ENCODE measurements at regions not wholly inside any gene's neighbourhood (a gene's known extent, or its start where the extent isn't known, plus 50 kb on each side); places are given as distances from the start of the nearest gene placed in this dataset.

DNA sequence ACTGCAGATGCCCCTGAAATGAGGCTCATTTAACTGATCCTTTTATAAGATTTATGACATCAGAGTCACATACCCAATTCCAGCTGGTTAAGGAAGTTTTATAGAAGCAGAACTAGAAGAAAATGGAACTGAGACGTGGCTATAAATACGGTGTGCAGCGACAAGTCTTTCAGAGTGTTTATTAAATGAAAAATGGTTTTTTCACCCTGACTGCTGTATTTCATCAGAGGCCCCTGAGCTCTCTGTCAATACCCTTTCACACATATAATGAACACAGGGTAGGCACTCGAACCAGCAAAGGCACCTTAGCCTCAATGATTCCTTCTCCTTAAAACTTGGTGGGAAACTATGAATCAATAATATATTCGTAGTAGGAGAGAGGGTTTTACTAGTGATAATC, 380.8 kb upstream of the ANXA10 start:
- DNase-seq = no peak

DNA sequence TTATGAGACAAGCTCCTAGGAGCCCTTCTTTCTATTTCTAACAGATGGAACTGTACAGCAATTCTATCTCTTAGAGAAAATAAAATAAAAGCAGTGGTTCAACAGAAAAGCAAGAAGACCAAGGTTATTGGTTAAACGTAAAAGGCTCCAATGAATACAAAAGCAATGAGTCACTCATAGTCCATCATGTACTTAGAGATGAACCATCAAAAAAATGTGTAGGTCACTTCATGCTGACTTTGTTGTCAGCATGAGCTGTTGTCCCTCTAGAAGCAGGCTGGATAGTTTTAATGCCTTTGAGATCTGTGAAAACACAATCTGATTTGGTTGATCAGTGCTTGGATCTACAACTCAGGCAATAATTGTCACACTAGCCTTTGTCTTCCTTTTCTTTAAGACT, 378.6 kb upstream of the ANXA10 start:
- no peak for DNase-seq

DNA sequence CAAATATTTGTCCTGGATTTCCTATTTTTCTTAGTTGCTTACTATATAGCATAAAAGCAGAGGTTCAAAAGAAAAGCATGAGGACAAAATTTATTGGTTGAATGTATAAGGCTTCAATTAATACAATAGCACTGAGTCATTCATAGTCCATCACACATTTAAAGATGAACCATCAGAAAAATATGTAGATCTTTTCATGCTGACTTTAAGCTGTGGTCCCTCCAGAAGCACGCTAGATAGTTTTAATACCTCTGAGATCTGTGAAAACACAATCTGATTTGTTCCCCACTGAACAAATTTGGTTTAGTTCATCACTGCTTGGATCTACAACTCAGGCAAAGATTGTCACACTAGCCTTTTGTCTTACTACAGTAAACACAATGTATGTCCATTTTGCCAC, 377.2 kb upstream of the ANXA10 start:
- DNase-seq = no peak

DNA sequence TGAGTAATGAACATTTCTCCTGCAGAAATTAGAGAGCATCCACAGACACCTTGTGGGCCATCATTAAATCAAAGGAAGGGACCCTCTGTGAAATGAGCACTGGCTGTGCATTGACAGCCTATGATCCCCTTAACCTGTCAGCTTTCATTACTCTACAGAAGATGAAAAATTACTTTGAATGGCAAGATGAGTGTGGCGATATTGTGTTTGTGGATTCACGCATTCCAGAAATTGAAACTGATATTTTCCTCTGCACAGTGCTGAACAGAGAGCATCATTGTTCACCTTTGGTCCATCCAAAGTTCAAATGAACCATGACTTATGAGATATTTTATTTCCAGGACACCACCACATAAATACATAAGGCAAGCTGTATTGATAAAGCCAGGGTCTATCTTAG, 374.8 kb upstream of the ANXA10 start:
- no peak for DNase-seq

DNA sequence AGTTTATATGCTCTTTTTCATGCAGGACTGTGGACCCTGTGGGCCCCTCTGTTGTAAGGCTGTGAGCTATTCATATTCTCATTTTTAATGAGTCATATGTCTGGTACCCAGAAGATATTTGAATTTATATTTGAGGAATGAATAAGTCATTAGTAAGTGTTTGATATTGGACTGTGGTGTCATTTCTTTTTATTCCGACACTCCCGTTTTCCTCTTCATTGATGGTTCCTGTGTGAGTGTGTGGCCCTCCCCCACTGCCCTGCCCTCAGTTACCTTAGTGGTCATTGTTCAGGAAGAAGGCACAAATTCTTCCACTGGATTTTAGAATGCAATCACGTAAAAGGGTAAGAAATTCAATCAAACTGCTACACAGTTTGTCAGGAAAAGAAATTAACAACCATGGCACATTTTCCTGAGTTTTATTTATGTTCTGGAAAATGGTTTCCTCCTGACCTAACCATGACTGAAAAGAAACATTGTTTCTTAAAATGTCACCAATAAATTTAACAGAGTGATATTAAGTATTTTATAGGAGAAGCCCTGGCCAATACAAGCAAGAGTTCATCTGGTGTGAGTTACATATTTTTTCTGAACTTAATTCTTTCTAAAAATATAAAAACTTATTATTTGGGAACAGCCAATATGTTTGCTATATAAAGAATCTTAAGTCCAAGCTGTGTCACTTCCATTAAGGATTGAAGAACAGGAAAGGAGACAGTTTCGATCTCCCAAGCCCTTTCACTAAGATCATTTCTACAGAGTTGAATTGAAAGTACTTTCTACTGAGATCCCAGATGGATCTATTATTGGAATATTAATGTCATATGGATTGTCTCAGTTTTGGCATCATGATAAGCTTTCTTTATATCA, 370.5 kb upstream of the ANXA10 start:
- DNase-seq = no peak

DNA sequence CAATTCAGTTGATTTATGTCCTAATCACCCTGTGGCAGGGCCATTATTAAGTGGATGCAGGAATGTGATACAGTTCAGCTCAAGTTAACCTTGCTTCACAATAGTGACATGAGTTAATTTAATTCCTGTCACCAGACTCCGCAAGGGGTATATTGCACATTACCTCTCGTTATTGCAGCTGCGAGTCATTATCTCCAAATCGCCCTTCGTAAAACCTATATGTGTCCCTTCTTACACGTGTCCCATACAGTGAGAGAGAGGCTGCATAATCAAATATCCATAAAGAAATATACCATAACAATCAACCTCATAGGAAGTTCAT, 369.9 kb upstream of the ANXA10 start:
- DNase-seq = no peak

DNA sequence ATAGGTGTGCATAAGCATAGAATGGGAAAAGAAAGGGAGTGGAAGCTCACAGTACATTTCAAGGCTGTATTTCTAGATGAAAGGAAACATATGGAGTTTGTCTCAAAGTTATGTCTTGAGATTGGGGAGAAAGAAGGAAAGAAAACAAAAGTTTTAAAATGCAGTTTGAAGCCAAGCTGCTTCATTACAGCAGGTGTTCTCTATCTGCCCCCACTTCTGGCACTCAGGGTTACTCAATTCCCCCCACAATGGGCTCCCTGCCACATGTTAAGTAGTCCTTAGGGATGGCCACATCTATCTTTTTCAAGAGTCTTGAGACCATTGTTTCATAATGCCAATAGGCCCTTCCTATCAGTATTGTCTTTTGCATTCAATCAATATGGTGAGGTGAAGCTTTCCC, 367.4 kb upstream of the ANXA10 start:
- DNase-seq = no peak

DNA sequence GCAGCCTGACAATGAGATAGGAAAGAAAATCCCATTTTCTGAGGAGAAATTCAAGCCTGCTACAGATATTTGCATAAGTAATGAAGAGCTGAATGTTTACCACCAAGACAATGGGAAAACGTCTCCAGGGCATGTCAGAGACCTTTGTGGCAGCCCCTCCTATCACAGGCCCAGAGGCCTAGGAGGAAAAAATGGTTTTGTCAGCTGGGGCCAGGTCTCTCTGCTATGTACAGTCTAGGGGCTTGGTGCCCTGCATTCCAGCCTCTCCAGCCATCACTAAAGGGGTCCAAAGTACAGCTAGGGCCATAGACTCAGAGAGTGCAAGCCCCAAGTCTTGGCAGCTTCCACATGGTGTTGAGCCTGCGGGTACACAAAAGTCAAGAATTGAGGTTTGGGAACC, 361.6 kb upstream of the ANXA10 start:
- DNase-seq = no peak

DNA sequence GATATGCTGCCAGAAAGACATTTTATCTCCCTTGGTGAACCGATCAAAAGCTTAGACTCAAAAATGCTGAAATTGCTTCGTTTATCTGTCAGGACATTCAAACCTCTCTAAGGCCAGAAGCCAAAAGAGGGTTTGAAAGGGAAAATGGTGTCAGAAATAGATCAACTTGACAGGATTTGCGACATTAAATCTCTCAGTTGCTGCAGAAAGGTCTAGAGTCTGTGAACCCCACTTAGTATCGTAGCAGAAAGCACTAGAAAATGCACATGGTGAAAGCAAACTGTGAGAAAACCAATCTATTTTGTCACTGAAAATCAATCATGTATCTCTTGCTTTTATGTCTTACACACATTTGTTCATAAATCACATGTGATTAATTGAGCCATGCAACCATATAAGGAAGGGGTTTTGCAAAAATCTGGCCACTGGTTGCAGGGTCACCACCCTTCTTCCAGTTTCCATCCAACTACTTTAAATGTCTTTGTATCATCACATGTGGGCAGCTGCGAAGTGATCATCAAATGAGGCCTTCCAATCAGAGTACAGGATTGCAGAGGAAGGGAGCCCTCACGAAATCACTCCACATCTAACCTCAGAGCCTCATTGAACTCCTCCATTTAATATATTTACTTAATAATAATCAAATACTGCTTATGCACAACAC, 347.2 kb upstream of the ANXA10 start:
- DNase-seq = no peak

DNA sequence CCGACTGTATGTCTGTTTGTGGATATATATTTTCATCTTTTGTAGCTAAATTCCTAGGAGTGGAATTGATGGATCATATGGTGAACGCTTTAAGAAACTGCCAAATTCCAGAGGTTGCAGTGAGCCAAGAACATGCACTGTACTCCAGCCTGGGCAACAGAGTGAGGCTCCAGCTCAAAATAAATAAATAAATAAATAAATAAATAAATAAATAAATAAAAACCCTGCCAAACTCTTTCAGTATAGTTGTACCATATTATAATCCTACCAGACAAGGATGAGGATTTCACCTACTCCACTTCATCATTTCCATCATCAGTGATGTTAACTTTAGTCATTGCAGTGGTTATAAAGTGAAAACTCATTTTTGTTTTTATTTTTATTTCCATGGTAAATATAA, 325.1 kb upstream of the ANXA10 start:
- DNase-seq = no peak

DNA sequence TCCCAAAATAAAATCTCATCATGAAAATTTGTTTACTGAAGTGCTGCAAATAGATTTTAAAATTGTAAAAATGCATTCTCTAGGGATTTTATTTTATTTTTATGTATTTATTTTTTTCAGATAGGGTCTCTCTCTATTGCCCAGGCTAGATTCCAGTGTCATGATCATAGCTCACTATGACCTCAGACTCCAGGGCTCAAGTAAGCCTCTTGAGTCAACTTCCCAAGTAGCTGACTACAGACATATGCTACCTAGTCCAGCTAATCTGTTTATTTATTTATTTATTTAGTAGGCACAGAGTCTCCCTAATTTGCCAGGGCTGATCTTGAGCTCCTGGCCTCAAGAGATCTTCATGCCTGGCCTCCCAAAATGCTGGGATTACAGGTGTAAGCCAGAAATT, 317.7 kb upstream of the ANXA10 start:
- no peak for DNase-seq

DNA sequence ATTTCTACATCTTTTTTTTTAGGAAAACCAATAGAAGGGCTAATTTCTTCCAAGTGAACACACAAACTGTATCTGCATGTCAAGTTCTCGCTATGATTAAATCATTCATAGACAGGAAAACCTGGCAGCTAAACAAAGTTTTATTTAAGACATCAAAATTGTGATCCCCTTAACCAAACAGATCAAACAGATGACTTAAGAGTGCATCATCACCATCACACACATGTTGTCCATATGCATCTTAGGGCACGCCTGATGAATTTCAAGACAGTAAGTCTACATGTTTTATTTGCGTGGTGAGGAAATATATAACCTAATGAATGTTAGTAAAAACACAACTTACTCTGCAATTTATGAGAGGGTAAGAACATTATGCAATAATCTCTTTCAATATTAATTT, 317.0 kb upstream of the ANXA10 start:
- DNase-seq = no peak

DNA sequence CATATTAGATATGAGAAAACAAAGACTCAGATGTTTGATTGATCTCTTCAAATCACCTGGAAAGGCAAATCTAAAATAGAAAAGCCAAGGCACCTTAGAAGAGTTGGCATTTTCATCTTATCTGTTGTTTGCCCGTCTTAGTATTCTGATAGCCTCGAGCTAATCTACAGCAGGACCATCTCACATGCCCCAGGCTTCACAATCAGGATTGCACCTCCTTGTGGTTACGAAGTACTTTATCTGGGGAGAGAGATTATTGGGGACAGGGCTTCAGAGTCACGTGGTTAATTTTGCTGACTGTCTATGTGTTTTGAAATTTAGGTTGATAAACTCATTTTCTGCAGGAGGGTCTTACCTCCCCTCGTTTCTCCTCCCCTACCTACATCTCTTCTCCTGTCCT, 313.1 kb upstream of the ANXA10 start:
- no peak for DNase-seq

DNA sequence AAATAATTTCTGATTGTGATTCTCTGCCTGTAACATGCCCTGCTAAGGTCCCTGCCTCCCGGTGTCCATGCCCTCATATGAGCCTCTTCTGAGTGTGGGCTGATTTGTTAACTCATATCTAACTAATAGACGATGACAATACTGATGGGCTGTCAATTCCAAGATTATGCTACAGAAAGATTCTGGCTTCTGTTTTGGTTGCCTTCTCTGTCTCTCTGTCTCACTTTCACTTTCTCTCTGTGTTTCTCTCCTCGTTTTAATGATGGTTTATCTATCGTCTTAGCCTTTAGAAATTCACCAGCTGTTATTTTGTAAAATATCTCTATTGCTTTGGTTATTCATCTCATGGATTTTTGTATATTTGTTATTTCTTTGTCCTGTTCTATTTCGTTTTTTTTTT, 312.5 kb upstream of the ANXA10 start:
- no peak for DNase-seq

DNA sequence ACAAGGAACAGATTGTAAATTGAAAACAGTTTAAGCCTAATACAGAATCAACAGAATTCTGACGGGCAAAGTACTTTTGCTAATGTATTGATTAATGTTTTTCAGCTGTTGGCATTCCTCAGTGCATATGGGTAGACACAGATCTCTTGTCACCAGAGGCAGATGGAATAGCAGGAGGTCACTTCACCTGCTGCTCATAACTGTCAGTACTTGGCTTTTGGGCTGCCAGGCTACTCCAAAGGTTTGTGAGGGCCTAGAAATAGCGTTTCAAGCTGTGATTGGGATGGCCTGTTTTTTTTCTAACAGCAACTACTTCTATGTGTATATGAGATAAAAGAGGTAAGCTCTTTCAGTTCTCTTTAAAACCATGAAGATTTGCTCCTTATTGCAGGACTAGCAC, 307.5 kb upstream of the ANXA10 start:
- DNase-seq = no peak

DNA sequence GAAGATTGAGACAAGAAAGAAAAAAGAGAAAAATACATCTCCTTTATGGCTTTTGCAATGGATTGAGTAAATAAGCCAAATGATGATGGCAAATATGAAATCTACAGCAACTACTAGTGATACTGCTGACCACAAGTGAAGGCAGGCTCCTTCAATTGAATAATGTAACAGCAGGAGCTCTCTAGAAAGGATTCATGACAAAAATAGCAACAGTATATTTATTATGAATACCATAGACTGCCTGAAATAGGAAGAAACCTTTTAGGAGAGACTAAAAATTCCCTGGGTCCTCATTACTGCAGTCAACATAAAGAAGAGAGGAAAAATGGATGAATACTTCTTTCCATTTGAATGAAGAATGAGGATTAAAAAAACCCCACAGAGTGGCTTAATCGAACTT, 306.8 kb upstream of the ANXA10 start:
- DNase-seq = no peak

DNA sequence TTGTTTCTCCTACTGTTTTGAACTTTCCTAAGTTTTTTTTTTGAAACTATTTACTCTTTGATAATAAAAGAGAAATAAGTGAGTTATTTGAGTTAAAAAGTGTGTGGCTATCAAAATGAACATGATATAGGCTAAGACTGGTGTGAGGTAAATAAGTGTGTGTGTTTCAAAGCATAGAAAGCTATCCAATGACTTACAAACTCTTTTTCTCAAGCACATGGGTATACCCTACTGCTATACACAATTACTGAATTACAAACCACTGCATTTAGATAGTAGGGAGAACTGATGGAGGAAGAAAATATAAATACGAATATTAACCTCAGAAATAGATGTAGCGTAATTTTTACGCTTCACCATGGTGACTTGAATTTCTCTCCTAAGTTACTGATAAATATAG, 305.8 kb upstream of the ANXA10 start:
- no peak for DNase-seq

DNA sequence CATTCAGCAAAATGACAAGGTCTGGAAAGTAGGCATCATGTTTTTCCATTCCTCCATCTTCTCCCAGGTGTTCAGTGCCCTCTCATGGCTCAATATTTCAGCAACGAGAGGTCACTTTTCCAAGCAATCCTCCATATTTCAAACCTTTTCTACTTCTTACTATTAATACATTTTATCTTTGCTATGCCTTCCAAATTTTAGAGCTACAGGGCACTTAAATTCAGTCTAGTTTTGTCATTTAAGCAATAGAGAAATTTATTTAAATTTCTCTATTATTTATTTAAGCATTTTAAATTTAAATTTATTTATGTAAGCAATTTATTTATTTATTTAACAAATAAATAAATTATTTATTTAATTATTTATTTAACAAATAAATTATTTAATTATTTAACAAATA, 305.1 kb upstream of the ANXA10 start:
- no peak for DNase-seq

DNA sequence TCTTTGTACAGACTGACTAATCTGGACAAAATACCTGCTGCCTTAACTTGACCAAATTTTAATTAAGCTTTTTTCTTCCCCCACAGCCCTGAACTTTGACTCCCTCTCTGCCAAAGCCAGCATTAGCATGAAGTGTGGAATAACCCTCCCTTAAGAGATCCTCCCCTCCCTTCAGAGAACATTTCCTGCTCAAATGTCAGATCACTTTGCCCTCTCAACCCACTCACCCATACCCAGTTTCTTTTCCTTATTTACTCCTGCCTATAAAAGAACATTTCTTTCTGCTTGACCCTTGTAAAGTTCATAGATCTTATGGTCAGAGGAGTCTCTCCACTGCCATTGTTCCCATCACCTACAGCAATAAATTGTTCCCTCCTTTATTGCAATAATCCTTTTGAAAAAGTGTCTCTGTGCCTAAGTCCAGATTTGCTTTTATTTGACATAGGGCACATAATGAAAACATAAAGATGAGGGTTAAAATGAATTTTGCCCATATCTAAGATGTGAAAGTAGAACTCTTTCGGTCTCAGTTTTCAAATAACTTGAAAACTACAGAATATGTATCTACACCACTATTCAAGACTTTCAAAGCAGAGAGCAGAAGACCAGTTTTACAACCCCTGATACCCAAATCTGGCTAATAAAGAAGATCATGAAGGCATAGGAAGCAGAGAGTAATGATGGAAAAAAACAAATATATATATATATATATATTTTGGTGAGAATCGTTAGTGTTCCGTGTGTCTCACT, 289.7 kb upstream of the ANXA10 start:
- DNase-seq = no peak

DNA sequence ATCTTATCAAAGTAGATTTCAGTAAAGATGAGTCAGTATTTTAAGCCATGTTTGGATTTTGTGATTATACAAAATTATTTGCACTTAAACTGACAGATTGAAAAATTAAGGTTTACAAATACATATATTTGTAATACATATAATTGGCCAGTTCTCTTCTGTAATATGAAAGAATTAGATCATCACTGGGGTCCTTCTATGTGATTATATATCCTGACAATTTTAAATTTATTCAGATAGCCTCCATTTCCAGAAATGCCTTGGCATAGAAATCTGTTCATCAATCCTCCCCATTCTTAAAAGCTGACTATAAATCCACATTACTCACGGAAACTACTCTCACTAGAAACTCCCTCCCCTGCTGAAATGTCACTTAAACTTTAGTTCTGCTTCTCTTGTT, 280.4 kb upstream of the ANXA10 start:
- no peak for DNase-seq

DNA sequence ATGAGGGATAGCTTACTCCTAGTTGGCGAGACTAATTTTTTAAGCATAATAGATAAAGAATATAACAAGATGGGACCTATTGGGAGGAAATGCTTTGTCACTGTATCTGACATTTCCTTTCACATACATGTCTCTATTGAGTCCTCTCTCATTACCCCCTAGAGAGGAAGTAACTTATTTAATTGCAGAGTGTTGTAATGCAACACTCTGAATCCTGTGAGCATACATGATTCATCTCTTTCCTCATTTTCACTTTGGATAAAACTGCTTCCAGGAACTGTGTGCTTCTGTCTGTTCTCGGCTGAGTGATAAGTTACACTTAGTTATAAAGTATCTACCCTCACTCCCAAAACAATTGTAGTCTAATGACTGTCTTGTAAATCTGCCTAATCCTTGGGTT, 266.1 kb upstream of the ANXA10 start:
- DNase-seq = no peak

DNA sequence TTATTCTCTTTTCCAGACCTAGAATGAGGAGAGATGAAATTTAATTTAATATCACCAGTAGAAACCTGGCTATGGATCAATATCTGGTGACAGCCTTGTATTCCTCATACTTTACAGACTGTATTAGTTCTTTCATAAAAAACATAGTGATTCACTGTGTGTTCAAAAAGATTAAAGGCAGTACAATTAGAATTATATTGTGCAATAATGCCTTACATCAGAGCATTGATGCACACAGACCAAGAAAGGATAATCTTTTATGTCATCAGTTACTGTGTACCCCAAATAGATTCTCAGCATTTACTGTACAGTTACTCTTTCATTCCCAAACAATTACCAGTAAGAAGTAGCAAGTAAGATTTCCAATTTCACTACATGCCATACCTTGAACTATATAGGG, 260.5 kb upstream of the ANXA10 start:
- no peak for DNase-seq

DNA sequence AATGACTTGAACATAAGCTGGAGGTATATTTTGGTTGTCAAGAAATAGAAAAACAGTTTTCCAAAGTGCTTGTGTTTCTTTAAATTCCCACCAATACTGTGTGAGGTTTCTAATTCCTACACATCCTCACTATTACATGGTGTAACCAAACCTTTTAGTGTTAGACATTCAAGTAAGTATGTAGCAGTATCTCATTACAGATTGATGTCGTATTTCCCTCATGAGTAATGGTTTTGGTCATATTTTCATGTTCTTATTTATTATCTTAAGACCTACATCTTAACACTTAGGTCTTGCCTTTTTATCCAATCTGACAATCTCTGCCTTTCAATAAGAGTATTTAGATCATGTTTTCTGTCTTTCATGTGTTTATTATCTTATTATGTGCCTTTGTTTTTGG, 253.7 kb upstream of the ANXA10 start:
- no peak for DNase-seq

DNA sequence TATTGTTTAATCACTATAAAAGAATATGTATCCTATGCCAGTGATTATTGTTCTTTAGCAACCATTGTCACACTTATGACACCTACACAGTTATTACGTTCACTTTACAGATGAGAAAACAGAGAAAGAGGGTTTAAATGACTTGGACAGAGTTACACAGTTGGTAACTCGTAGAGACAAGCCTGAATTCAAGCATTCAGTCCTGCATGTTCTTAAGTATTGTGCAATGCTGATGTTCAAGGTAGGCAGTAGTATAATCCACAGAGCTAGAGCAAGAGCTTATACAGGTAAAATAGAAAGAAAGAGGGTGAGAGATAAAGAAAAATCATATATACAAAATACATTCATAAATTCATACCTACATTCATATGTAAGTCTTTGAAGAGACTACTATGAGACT, 249.8 kb upstream of the ANXA10 start:
- no peak for DNase-seq

Data from SHP77 (cell line).